ENCODE measurements at regions not wholly inside any gene's neighbourhood (a gene's known extent, or its start where the extent isn't known, plus 50 kb on each side); places are given as distances from the start of the nearest gene placed in this dataset.
"Not testable (repeated sequence)": the region's sequence is repeated elsewhere in the genome, so short reads cannot be mapped to it uniquely, and the experiment has no call there.

DNA sequence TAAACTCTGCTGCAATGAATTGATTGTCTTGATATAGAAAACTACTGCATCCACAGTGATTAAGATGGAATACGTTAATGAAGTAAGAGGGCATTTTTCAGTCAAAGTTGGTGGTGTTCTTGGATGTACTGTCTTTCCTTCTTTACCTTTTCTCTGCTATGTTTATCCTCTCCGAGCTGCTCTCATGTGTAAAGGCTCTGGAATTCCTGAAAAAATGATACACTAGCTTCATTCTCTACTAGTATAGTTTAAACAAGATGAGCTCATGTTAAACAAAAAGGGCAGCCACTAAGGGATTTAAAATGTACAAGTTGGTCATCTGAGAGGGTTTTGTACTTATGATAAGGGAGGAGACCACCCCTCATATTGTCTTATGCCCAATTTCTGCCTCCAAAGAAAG is 504.6 kb upstream of the NECTIN3 start:
- DNase-seq, result no peak

DNA sequence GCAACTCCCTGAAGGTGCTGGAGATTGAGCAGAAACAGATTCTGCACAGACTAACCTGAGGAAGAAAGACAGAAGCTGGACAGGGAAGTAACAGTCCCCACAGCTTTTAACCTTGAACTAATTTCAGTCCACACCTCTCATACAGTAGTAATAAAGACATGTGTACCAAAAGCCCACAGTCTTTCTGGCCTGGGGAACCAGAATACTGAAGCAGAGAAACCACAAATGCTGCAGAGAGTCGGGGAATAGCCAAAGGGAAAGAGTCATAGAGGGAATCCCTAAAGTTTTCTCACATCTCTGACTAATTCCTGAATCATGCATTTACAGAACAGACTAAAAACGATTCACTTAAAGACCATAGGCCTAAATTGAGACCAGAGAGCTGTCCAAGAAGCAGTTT is 503.4 kb upstream of the NECTIN3 start:
- DNase-seq, result no peak

DNA sequence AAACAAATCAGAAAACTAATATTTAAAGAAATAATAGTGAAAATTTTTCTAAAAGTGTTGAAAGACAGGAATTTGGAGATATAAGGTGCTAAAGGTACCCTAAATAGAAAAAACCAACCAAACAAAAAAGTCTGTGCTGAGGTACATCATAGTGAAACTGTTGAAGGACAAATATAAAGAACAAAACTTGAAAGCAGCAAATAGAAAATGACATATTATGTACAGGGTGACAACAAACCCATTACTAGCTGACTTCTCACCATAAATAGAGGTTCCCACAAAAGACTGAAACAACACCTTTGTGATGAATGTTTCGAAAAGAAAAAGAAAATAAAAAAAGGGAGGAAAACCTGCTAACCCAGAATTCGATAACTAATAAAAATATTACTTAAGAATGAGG is 502.5 kb upstream of the NECTIN3 start:
- DNase-seq, result no peak

- no peak for DNase-seq
Observed at GRCh38 chr3:110575702-110576101, 495.9 kb upstream of the NECTIN3 start.

DNA sequence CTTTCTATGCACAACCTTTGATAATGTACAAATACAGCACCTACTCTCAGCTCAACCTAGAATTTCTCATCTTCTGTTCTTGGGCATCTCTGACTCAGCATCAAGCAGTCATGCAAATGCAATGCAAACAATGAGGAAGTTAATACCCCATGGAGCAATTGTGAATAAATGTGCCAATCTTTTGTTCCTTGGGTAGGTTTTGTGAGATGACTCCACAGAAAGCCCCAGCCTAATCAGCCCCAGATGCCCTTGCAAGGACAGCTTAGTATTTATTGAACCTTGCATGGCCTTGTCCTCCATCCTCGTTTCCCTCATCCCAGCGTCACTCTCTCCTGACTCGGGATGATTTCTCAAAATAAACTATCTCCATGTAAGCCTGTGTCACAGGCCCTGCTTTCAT is 494.7 kb upstream of the NECTIN3 start:
- DNase-seq, result no peak

DNA sequence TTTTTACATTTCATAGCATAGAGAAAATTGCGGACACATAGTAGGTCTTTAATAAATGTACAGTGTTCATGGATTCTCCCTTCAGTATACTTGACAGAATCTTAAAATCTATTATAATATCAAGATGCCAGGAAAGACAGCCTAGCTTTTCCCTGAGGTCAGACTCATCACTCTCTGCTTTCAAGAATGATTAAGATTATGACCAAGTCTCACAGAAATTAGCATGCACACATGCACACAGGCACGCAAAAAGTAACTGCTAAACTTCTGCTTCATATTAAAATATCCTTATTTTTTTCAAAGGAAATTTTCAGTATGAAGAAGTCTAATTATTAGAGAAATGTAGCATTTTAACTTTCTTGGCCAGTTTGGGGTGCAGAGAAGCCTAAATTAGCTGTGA is 493.8 kb upstream of the NECTIN3 start:
- no peak for DNase-seq

DNA sequence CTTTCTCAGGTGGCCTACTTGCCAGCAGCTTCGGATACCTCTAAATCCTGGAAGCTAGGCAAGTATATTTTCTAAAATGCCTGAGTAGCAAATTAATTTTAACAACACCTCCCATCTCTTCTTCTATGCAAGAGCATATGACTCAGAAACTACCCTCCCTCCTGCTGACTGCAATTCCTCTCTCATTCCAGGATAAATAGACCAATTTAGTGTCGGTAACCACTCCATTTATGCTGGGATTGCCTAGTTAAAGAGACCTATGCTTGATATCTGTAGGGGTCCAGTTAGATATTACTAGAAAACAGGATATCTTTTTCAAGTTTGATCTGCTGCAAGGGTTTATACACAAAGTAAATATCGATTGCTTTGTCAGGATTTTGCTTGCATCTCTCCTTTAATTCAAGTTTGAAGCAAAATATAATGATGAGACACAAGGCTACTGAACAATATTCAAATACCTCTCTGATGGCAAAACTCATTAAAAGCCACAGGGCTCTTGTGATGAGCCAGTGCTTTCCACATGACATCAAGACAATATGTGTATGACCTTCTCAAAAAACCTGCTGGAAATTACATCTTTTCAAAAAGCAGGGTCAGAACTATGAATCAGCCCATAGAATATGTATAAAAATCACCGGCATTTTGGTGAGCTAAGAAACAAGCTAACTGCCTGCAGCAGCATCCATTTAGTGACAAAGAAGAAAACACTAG is 491.6 kb upstream of the NECTIN3 start:
- DNase-seq, result no peak

GRCh38 chr3:110583373-110583935 is 488.2 kb upstream of the NECTIN3 start:
- no peak for DNase-seq

- no peak for DNase-seq
Observed at GRCh38 chr3:110588906-110589305, 482.7 kb upstream of the NECTIN3 start.

DNA sequence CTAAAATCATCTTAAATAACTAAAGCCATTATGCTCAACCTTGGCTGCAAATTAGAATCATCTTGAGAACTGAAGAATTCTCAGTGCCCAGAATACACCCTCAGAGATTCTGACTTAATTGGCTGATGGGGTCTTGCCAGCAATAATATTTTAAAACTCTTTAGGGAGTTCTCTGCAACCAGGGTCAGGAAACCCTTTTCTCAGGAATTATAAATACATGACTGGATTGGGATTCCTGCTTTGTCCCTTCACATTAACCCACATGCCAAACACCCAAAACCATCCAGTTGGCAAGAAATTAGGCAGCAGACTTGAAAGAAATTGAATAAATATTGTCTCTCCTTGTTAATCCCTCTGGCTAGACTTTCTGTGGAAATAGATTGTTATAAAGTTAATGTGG is 482.3 kb upstream of the NECTIN3 start:
- no peak for DNase-seq

GRCh38 chr3:110593749-110594148 is 477.9 kb upstream of the NECTIN3 start:
- no peak for DNase-seq

GRCh38 chr3:110598847-110599490 is 472.6 kb upstream of the NECTIN3 start:
- DNase-seq, result no peak

DNA sequence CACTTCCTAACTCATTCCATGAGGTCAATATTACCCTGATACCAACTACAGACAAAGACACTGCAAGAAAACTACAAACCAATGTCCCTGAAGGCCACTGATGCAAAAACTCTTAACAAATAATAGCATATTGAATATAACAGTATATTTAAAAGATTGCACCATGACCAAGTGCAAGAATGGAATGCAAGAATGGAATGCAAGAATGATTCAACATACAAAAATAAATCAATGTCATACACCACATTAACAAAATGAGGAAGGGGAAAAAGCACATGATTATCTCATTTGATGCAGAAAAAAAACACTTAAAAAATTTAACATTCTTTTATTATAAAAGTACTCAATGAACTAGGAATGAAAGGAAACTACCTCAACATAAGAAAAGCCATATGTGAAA is 463.1 kb upstream of the NECTIN3 start:
- no peak for DNase-seq

GRCh38 chr3:110612045-110612444 is 459.6 kb upstream of the NECTIN3 start:
- no peak for DNase-seq

GRCh38 chr3:110614186-110614585 is 457.4 kb upstream of the NECTIN3 start:
- DNase-seq, result no peak

DNA sequence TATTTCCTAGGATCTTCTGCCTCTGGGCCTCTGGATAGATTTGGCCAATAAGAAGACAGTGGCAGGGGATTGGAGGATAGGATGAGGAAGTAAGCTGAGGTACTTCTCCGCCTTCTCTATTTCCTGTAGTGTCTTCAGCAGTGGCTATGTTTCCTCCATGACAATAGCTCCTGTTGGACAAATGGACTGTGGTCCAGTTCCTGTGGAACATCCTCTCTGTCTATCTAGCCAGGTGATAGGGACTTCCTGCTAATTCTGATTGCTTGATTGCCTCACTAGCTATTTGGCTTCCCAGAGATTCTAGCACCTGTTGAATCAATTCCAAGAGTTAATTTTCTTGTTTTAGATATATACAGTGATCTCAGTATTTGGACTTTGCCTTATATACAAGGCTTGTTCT is 456.2 kb upstream of the NECTIN3 start:
- no peak for DNase-seq

DNA sequence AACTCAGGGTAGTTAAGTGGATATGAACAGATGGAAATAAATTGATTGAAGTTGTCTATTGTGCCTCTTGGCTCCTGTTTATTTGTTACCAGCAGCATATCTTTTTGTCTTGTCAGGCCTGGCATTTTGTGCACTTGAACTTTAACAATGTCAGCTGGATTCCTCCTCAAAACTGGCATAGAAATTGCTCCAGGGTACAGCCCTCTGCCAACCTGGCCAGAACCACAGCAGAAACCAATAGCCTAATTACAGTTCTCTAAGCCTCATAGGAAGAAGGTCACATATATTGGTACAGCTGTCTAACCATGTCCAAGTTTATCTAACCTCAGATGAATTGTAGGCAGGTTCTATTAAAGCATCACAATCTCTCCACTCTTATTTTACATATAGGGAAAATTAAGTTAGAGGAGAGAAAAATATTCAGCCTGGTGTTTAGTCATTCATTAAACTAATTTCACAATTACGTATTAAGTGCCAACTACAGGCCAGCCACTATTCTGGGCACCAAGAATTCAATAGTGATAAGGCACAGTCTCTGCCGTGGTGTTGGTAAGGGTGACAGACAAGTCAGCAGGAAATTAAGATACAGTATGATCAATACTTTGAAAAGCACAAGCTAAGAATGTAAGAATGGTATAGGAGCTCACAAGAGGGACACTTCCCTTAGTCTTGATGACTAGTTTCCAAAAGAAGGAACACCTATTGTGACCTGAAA is 452.9 kb upstream of the NECTIN3 start:
- no peak for DNase-seq

DNA sequence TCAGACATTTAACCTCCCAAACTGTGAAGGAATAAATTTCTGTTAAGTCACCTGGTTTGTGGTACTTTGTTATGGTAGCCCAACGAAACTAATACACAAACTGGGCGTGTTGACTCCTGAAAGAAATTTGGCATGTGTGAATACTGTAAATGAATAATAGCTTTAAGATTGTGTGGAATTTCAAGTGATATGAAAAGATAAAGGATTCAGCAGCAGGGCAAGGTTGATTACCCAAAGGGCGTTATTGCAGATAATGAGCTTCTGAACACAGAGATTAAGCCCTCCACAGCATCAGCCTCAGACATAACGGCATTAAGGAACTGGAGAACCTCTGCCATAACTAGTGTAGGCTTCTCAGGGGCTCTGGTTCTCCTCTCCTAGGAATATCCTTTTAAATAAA is 451.5 kb upstream of the NECTIN3 start:
- no peak for DNase-seq

DNA sequence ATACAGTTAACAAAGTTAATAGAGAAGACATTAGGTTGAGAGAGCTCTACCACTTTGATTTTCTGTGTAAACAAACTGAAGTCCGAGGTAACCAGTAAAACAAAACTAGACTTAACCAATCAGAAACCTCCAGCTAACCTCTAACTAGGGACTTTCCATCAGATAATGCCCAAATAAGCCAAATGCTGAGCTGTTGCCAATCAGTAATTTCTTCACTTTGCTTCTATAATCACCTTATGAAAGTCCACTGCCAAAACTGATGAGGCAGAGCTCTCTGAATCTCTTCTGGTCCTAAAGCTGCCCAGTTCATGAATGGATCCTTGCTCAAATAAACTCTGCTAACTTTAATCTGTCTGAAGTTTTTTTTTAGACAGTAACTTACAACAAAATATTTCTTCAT is 448.0 kb upstream of the NECTIN3 start:
- DNase-seq, result no peak

- no peak for DNase-seq
Observed at GRCh38 chr3:110624576-110624975, 447.0 kb upstream of the NECTIN3 start.

GRCh38 chr3:110625201-110625747 is 446.3 kb upstream of the NECTIN3 start:
- DNase-seq, result no peak

- not testable (repeated sequence) for DNase-seq
Observed at GRCh38 chr3:110626652-110627111, 444.9 kb upstream of the NECTIN3 start.

DNA sequence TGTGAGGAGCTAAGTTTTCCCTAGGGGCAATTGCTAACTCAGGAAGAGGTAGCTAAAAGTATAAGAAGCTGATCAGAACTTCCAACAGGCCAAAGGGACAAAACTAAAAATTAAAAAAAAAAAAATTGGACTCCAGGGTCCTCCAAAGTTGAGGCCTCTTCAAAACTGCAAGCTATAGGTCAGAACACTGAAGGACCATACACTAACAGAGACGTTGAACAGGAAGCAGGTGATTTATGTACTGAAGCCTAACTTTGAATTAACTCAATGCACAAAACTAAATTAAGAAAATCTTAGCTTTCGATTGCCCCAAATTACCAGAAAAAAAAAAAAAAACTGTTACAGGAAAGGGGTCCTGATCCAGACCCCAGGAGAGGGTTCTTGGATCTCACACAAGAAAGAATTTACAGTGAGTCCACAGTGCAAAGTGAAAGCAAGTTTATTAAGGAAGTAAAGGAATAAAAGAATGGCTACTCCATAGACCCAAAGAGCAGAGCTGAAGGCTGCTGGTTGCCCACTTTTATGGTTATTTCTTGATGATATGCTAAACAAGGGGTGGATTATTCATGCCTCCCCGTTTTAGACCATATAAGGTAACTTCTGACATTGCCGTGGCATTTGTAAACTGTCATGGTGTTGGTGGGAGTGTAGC is 442.8 kb upstream of the NECTIN3 start:
- DNase-seq, result no peak
